ENCODE measurements at regions not wholly inside any gene's neighbourhood (a gene's known extent, or its start where the extent isn't known, plus 50 kb on each side); places are given as distances from the start of the nearest gene placed in this dataset.
"Not testable (repeated sequence)": the region's sequence is repeated elsewhere in the genome, so short reads cannot be mapped to it uniquely, and the experiment has no call there.

- not testable (repeated sequence) for H3K4me3 ChIP-seq (ENCODE audit: low read depth, low read length); DNase-seq (ENCODE audit: low read depth)
- TF ChIP-seq, protein P1, sequence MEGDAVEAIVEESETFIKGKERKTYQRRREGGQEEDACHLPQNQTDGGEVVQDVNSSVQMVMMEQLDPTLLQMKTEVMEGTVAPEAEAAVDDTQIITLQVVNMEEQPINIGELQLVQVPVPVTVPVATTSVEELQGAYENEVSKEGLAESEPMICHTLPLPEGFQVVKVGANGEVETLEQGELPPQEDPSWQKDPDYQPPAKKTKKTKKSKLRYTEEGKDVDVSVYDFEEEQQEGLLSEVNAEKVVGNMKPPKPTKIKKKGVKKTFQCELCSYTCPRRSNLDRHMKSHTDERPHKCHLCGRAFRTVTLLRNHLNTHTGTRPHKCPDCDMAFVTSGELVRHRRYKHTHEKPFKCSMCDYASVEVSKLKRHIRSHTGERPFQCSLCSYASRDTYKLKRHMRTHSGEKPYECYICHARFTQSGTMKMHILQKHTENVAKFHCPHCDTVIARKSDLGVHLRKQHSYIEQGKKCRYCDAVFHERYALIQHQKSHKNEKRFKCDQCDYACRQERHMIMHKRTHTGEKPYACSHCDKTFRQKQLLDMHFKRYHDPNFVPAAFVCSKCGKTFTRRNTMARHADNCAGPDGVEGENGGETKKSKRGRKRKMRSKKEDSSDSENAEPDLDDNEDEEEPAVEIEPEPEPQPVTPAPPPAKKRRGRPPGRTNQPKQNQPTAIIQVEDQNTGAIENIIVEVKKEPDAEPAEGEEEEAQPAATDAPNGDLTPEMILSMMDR (IDR thresholded peaks at IDR 0.05; ENCODE audit: low read depth, low read length, missing control alignments) = peak; percentile 22
Observed at GRCh38 chr7:150060259-150061221, 186.8 kb downstream of the ATP6V0E2 start.

- DNase-seq (ENCODE audit: low read depth); H3K4me3 ChIP-seq (ENCODE audit: low read depth, low read length): not testable (repeated sequence)
Observed at GRCh38 chr7:150063195-150063594, 189.4 kb downstream of the ATP6V0E2 start.

GRCh38 chr7:150069555-150070313, 196.0 kb downstream of the ATP6V0E2 start:
- not testable (repeated sequence) for H3K4me3 ChIP-seq (ENCODE audit: low read depth, low read length); DNase-seq (ENCODE audit: low read depth)

GRCh38 chr7:150077543-150077942, 203.8 kb downstream of the ATP6V0E2 start:
- not testable (repeated sequence) for DNase-seq (ENCODE audit: low read depth); H3K4me3 ChIP-seq (ENCODE audit: low read depth, low read length)

DNA sequence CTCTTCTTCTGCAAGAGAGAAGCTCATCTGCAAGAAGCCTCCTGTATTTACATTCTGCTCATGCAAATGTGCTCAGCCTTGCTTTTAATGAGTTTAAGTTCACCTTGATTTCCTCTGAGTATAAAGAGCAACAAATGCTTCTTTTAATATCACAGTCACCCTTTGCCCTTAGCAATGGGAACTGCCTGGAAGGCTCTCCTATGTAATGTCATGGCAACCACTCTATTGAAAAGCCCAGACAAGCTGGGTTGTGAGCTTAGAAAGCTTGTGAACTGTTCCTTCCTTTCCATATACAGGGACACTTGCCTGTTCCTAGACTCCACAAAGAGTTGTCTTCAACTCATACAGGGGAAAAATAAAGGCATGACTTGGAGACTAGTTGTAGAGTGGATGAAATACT, 208.1 kb downstream of the ATP6V0E2 start:
- H3K4me3 ChIP-seq (ENCODE audit: low read depth, low read length); DNase-seq (ENCODE audit: low read depth): not testable (repeated sequence)

DNA sequence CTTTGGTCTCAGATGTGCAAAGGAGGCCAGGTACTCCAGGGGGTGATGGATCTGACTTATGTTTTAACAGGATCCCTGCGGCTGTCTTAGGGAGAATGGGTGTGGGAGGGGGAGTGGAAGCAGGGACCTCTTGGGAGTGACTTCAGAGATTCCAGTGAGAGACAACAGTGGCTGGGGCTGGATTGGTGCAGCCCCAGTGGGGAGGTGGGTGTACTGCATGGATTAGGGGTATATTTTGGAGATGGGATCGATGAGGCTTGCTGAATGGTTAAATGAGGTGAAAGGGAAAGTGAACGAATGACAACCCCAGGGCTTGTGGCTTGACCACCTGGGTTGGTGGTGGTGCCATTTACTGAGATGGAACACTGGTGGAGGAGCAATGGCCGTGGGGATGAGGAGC, 211.0 kb downstream of the ATP6V0E2 start:
- DNase-seq (ENCODE audit: low read depth) = not testable (repeated sequence)
- TF ChIP-seq, protein P1 (IDR thresholded peaks at IDR 0.05; ENCODE audit: low read depth, low read length, missing control alignments) = peak; percentile 9

GRCh38 chr7:150087478-150087877, 213.7 kb downstream of the ATP6V0E2 start:
- not testable (repeated sequence) for H3K4me3 ChIP-seq (ENCODE audit: low read depth, low read length); DNase-seq (ENCODE audit: low read depth)

More for the DNA sequence above, 211.0 kb downstream of the ATP6V0E2 start:
- H3K4me3 ChIP-seq (ENCODE audit: low read depth, low read length) = not testable (repeated sequence)

DNA sequence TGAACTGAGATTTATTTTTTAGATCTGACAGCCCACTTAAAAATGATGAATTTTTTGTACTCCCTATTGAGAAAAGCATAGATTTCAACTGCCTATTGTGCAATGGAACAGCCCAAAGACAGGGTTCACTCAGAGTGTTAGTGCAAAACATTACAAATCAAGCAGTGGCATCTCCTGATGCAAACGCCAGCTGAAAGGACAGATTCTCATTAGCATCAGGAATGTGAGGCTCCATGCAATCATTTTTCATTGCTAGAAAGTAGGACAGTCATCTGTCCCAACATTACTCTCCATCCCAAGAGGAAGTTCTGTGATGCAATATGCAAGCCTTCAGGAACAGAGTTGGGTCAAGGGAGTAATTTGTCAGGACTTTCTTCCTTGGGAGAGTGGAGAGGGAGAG, 215.4 kb downstream of the ATP6V0E2 start:
- not testable (repeated sequence) for DNase-seq (ENCODE audit: low read depth); H3K4me3 ChIP-seq (ENCODE audit: low read depth, low read length)

- not testable (repeated sequence) for H3K4me3 ChIP-seq (ENCODE audit: low read depth, low read length); DNase-seq (ENCODE audit: low read depth)
Observed at GRCh38 chr7:150090776-150091175, 217.0 kb downstream of the ATP6V0E2 start.

- not testable (repeated sequence) for H3K4me3 ChIP-seq (ENCODE audit: low read depth, low read length); DNase-seq (ENCODE audit: low read depth)
Observed at GRCh38 chr7:150093897-150094296, 220.1 kb downstream of the ATP6V0E2 start.

GRCh38 chr7:150096213-150096994, 222.6 kb downstream of the ATP6V0E2 start:
- not testable (repeated sequence) for H3K4me3 ChIP-seq (ENCODE audit: low read depth, low read length); DNase-seq (ENCODE audit: low read depth)

DNA sequence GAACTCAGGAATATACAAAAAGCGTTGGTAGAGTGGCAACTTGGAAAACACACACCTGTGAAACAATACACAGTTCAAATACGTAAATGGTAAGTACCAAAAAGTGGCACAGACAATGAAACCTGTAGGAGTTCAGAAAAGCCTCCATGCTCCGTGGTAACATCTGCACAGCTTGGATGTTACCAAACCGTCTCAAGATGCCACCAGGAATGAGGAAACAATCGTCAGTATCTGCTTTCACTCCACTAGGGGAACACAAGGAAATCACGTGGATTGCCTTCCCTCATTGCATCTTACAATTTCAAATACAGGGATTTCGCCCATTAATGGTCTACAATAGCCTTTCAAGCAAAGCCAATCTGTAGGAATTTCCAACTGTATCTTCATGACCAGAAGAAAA, 224.6 kb upstream of the LRRC61 start:
- not testable (repeated sequence) for DNase-seq (ENCODE audit: low read depth); H3K4me3 ChIP-seq (ENCODE audit: low read depth, low read length)

DNA sequence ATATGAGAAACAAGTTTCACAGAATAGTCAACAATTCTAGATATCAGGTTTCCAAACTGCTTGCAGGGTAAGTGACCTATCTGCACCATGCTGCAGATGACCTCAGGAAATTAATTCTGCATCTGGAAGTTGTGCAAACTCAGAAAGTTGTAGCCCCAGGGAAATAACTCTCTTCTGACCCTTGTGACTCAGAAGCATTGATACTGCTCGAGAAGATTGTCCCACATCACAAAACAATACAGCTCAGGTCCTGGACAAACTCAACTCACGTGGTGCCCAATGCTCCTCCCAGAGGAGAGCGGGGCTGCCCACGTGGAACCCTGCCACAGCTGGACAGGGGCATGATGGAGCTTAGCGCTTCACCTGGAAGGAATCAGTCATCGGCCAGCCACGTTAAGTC, 221.9 kb upstream of the LRRC61 start:
- not testable (repeated sequence) for DNase-seq (ENCODE audit: low read depth)

DNA sequence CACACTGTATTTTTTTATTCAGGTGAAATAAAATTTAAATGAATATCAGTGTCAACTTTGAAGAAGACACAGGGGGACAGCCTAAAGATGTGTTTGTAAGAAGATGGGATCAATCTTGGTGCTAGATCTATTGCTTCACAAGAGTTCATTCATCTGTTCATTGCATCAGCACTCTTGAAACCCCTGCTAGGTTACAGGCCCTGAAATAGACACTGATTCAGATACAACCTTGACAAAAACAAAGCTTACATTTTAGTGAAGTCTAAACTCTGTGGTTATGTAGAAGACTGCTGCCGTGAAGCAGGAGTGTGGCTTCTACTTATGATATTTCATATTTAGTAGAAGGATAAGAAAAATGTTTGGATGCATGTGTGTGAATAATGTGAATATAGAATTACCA, 215.9 kb upstream of the LRRC61 start:
- not testable (repeated sequence) for DNase-seq (ENCODE audit: low read depth); H3K4me3 ChIP-seq (ENCODE audit: low read depth, low read length)

More for the DNA sequence above, 221.9 kb upstream of the LRRC61 start:
- not testable (repeated sequence) for H3K4me3 ChIP-seq (ENCODE audit: low read depth, low read length)

DNA sequence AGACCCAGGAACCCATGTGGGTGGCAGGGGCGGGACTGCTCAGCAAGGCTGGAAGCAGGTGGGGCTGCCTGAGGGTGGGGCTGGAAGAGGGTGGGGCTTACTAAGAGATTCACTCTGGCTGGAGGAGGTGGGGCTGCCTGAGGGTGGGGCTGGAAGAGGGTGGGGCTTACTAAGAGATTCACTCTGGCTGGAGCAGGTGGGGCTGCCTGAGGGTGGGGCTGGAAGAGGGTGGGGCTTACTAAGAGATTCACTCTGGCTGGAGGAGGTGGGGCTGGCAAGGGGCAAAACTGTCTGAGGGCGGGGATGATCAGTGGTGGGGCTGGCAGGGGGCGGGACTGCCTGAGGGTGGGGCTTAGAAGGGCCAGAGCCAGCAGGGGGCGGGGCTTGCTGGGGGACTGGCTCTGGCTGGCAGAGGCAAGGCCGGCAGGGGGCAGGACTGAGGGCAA, 212.8 kb upstream of the LRRC61 start:
- DNase-seq (ENCODE audit: low read depth) = not testable (repeated sequence)

GRCh38 chr7:150110882-150111281, 212.3 kb upstream of the LRRC61 start:
- DNase-seq (ENCODE audit: low read depth); H3K4me3 ChIP-seq (ENCODE audit: low read depth, low read length): not testable (repeated sequence)

More for the DNA sequence above, 212.8 kb upstream of the LRRC61 start:
- not testable (repeated sequence) for H3K4me3 ChIP-seq (ENCODE audit: low read depth, low read length)
